ENCODE measurements at regions not wholly inside any gene's neighbourhood (a gene's known extent, or its start where the extent isn't known, plus 50 kb on each side); places are given as distances from the start of the nearest gene placed in this dataset.

- no peak overlapping the region for H3K4me3 ChIP-seq (ENCODE audit: low read depth, low read length)
Measured at GRCh38 chr17:14699574-14700185, 398.8 kb downstream of the HS3ST3B1 start.

DNA sequence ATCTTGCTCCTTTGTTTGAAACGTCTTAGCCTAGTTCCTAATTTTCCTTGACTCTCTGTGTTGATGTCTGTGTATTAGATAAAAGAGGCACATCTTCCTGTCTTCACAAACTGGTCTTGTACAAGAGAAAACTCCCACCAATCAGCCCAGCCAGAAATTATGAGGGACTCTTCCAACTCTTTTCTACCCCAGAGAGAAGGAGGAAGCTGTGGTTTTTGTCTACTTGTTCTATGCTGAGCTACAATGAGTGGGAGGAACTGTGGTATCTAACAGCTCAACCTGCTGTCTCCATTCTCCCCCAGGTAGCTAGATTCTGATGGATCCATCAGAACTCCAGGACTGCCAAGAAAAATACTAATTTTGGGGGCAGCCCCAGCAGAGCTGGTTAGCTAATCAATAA lies 392.5 kb downstream of the HS3ST3B1 start:
- TF ChIP-seq MYC (IDR thresholded peaks at IDR 0.05; ENCODE audit: low read depth, low read length) = no peak
- DNase-seq (ENCODE audit: low read depth) = peak; percentile 95
- H3K4me3 ChIP-seq (ENCODE audit: low read depth, low read length) = no peak overlapping the region

More at GRCh38 chr17:14699574-14700185, 398.8 kb downstream of the HS3ST3B1 start:
- no peak for DNase-seq (ENCODE audit: low read depth)
- TF ChIP-seq, protein P1, sequence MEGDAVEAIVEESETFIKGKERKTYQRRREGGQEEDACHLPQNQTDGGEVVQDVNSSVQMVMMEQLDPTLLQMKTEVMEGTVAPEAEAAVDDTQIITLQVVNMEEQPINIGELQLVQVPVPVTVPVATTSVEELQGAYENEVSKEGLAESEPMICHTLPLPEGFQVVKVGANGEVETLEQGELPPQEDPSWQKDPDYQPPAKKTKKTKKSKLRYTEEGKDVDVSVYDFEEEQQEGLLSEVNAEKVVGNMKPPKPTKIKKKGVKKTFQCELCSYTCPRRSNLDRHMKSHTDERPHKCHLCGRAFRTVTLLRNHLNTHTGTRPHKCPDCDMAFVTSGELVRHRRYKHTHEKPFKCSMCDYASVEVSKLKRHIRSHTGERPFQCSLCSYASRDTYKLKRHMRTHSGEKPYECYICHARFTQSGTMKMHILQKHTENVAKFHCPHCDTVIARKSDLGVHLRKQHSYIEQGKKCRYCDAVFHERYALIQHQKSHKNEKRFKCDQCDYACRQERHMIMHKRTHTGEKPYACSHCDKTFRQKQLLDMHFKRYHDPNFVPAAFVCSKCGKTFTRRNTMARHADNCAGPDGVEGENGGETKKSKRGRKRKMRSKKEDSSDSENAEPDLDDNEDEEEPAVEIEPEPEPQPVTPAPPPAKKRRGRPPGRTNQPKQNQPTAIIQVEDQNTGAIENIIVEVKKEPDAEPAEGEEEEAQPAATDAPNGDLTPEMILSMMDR (IDR thresholded peaks at IDR 0.05; ENCODE audit: low read depth, low read length) = no peak

- TF ChIP-seq, protein P2, sequence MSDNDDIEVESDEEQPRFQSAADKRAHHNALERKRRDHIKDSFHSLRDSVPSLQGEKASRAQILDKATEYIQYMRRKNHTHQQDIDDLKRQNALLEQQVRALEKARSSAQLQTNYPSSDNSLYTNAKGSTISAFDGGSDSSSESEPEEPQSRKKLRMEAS (IDR thresholded peaks at IDR 0.05; ENCODE audit: low read depth, low read length) = no peak
- no peak overlapping the region for H3K4me3 ChIP-seq (ENCODE audit: low read depth, low read length)
- DNase-seq (ENCODE audit: low read depth) = no peak
Measured at GRCh38 chr17:14690704-14691103, 389.8 kb downstream of the HS3ST3B1 start.

DNA sequence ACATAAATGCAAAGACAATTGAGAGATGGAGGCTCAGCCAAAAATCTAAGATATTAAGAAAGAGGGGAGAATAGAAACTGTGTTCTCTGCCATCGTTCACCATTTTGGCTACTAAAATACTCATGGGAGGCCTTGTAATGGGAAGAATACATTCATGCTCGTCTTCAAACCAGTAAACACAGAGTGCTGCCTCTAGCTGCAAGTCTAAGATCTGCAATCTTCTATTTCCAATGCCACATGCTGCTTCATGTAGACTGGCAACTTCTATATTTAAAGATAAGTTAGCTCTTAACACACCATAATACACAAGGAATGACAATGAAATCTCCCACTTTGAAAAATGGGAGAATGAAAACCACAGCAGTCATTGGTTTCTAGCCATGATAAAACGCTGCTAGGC lies 387.3 kb downstream of the HS3ST3B1 start:
- peak; percentile 26 for DNase-seq (ENCODE audit: low read depth)
- TF ChIP-seq, protein P1 (IDR thresholded peaks at IDR 0.05; ENCODE audit: low read depth, low read length) = no peak
- TF ChIP-seq POLR2A (IDR thresholded peaks at IDR 0.05; ENCODE audit: extremely low read depth, insufficient read length) = no peak
- TF ChIP-seq MYC (IDR thresholded peaks at IDR 0.05; ENCODE audit: low read depth, low read length) = no peak
- TF ChIP-seq, protein P2 (IDR thresholded peaks at IDR 0.05; ENCODE audit: low read depth, low read length) = no peak
- no peak overlapping the region for H3K4me3 ChIP-seq (ENCODE audit: low read depth, low read length)

DNA sequence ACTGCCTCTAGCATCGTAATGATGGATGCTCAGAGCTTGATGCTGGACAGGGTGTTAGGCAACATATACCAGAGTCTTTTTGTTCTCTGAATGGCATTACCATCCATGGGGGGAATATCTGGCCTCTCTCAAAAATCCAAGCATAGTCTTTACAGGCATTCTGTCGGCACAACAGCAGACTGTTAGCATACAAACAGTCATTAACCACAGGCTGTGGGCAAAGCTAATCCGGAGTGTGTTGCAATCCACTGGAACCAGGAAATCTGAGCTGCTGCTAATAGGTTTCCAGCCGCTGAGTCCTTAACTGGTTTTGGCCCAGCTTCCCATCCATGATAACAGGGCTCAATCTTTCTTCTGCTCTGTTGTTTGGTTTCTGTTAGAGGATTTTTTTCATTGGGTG lies 371.9 kb downstream of the HS3ST3B1 start:
- TF ChIP-seq, protein P1 (IDR thresholded peaks at IDR 0.05; ENCODE audit: low read depth, low read length) = no peak
- TF ChIP-seq MYC (IDR thresholded peaks at IDR 0.05; ENCODE audit: low read depth, low read length) = no peak
- TF ChIP-seq, protein P2 (IDR thresholded peaks at IDR 0.05; ENCODE audit: low read depth, low read length) = no peak
- no peak overlapping the region for H3K4me3 ChIP-seq (ENCODE audit: low read depth, low read length)
- peak; percentile 88 for DNase-seq (ENCODE audit: low read depth)

DNA sequence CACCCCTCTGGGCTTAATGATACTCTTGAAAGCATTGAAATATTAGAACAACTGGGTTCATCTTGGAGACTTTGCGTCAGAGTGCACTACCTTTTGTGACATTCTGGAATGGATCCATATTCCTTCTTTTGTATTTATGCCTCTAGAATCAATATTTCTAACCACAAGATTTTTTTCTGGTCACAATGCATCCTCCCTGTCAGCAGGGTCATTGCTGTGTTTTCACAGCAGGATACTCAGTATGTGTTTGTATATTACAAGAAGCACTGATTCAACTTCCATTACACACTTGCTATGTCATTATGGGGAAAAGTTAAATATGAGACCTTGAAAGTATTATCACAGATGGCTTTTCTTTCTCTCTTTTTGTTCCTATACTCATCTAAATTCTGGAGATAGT lies 370.0 kb downstream of the HS3ST3B1 start:
- TF ChIP-seq POLR2A (IDR thresholded peaks at IDR 0.05; ENCODE audit: extremely low read depth, insufficient read length) = no peak
- no peak overlapping the region for H3K4me3 ChIP-seq (ENCODE audit: low read depth, low read length)
- no peak for DNase-seq (ENCODE audit: low read depth)

GRCh38 chr17:14664511-14664910 lies 363.6 kb downstream of the HS3ST3B1 start:
- H3K4me3 ChIP-seq (ENCODE audit: low read depth, low read length) = no peak overlapping the region
- TF ChIP-seq, protein P2 (IDR thresholded peaks at IDR 0.05; ENCODE audit: low read depth, low read length) = no peak
- no peak for TF ChIP-seq POLR2A (IDR thresholded peaks at IDR 0.05; ENCODE audit: extremely low read depth, insufficient read length)
- TF ChIP-seq, protein P1 (IDR thresholded peaks at IDR 0.05; ENCODE audit: low read depth, low read length) = no peak
- no peak for TF ChIP-seq MYC (IDR thresholded peaks at IDR 0.05; ENCODE audit: low read depth, low read length)
- DNase-seq (ENCODE audit: low read depth) = no peak

All from NB4 (cell line).